IMR-90 (cell line): ENCODE measurements at regions not wholly inside any gene's neighbourhood (a gene's known extent, or its start where the extent isn't known, plus 50 kb on each side); places are given as distances from the start of the nearest gene placed in this dataset.

Experiments
- CTCF ChIP-seq: conservative IDR thresholded peaks from 2 replicates; pipeline ENCODE4 v1.5.1; 2012; ENCODE audit warnings: mild to moderate bottlenecking, low read depth, low read length, improper control_type of control experiment
- ELK1 ChIP-seq: fragments of 150-350 bp; IDR thresholded peaks from 2 replicates; pipeline ENCODE4 v1.6.1; 2016; ENCODE audit warnings: low read depth, mild to moderate bottlenecking, low read length, moderate library complexity, borderline replicate concordance
- FOS ChIP-seq: fragments of 150-350 bp; IDR thresholded peaks from 2 replicates; pipeline ENCODE4 v1.6.1; 2016; ENCODE audit warnings: low read depth, low read length
- MXI1 ChIP-seq: IDR thresholded peaks from 2 replicates; pipeline ENCODE4 v1.6.1; 2012; ENCODE audit warnings: low read depth, mild to moderate bottlenecking, low read length, moderate library complexity, borderline replicate concordance
- NFE2L2 ChIP-seq: fragments of 150-350 bp; IDR thresholded peaks from 2 replicates; pipeline ENCODE4 v1.6.1; 2016; ENCODE audit warnings: low read depth, mild to moderate bottlenecking, low read length
- POLR2A ChIP-seq: IDR thresholded peaks from 2 replicates; pipeline ENCODE4 v1.6.1; 2012; ENCODE audit warnings: mild to moderate bottlenecking, low read depth, low read length
- RAD21 ChIP-seq: IDR thresholded peaks from 2 replicates; pipeline ENCODE4 v1.6.1; 2012; ENCODE audit warnings: low read length, improper control_type of control experiment
- RCOR1 ChIP-seq: IDR thresholded peaks from 2 replicates; pipeline ENCODE4 v1.6.1; 2012; ENCODE audit warnings: mild to moderate bottlenecking, low read length, improper control_type of control experiment; ENCODE audit not compliant: insufficient replicate concordance
- USF2 ChIP-seq: fragments of 150-350 bp; IDR thresholded peaks from 2 replicates; pipeline ENCODE4 v1.6.1; 2017; ENCODE audit warnings: mild to moderate bottlenecking, antibody characterized with exemption, low read length, low read depth

- TF ChIP-seq NFE2L2 (no peak), CTCF (no peak), ELK1 (no peak), RAD21 (no peak), FOS (no peak), USF2 (no peak), RCOR1 (no peak), POLR2A (no peak), MXI1 (no peak)
Observed at GRCh38 chr3:110795163-110795562, 276.5 kb upstream of the NECTIN3 start.
